CD4-positive, alpha-beta T cell (primary cell): ENCODE measurements at regions not wholly inside any gene's neighbourhood (a gene's known extent, or its start where the extent isn't known, plus 50 kb on each side); places are given as distances from the start of the nearest gene placed in this dataset.

Experiments
- ATAC-seq: fragments of 200-7000 bp; cut with Tn5 transposase; one replicate; pipeline ENCODE4 v1.10.0; 2022; ENCODE audit warnings: mild to moderate bottlenecking; ENCODE audit not compliant: poor library complexity
- CTCF ChIA-PET: fragments of 350-600 bp; sonication (Branson Sonifier 250); formaldehyde crosslinking; loops from one replicate; lab custom pipeline; 2021; ENCODE audit warnings: antibody characterized with exemption, inconsistent platforms; lab: Charles Lee
- POLR2A ChIA-PET: fragments of 350-600 bp; sonication (Branson Sonifier 250); formaldehyde crosslinking; loops from one replicate; lab custom pipeline; 2021; ENCODE audit warnings: antibody characterized with exemption, inconsistent platforms; lab: Charles Lee
- DNase-seq, 14 experiments: peaks; one replicate each; pipeline ENCODE4 v3.0.0-alpha.2; 2013 to 2020; ENCODE audit warnings: mixed read lengths in 2 of 14
- H3K27ac ChIP-seq, 2 donors: one replicate each; pipeline versions ENCODE4 v1.5.1 to v1.7.0; 2013; ENCODE audit warnings: low read length in 2 of 2, low read depth in 1 of 2, mild to moderate bottlenecking in 1 of 2
- H3K27me3 ChIP-seq, 2 experiments: 1 replicate in 1 of 2; 2 replicates in 1 of 2; pipeline versions ENCODE4 v1.6.1 to v1.7.0; 2013; ENCODE audit warnings: low read length in 2 of 2, control low read depth in 1 of 2, mild to moderate bottlenecking in 1 of 2, moderate library complexity in 1 of 2; ENCODE audit not compliant: insufficient read depth in 2 of 2, control insufficient read depth in 1 of 2
- H3K36me3 ChIP-seq: one replicate; pipeline ENCODE4 v1.6.1; 2013; ENCODE audit warnings: low read length, control low read depth; ENCODE audit not compliant: insufficient read depth
- H3K4me1 ChIP-seq: one replicate; pipeline ENCODE4 v1.6.1; 2013; ENCODE audit warnings: low read length, control low read depth; ENCODE audit not compliant: insufficient read depth
- H3K4me3 ChIP-seq: one replicate; pipeline ENCODE4 v1.5.1; 2013; ENCODE audit warnings: mild to moderate bottlenecking, low read length, moderate library complexity
- H3K9me3 ChIP-seq, 2 experiments: 1 replicate in 1 of 2; 2 replicates in 1 of 2; pipeline versions ENCODE4 v1.6.1 to v1.7.0; 2013; ENCODE audit warnings: low read length in 2 of 2, mild to moderate bottlenecking in 2 of 2, control low read depth in 1 of 2, moderate library complexity in 1 of 2; ENCODE audit not compliant: control insufficient read depth in 1 of 2, insufficient read depth in 1 of 2
- H3K27ac Mint-ChIP-seq: one replicate; pipeline ENCODE4 v1.8.0; 2020; ENCODE audit warnings: mixed read lengths
- H3K27me3 Mint-ChIP-seq: one replicate; pipeline ENCODE4 v1.8.0; 2021; ENCODE audit warnings: mixed read lengths
- H3K36me3 Mint-ChIP-seq: one replicate; pipeline ENCODE4 v1.8.0; 2021; ENCODE audit warnings: low read depth, mixed read lengths
- H3K4me1 Mint-ChIP-seq: one replicate; pipeline ENCODE4 v1.8.0; 2021; ENCODE audit warnings: low read depth, mixed read lengths
- H3K4me3 Mint-ChIP-seq: one replicate; pipeline ENCODE4 v1.8.0; 2020; ENCODE audit warnings: mild to moderate bottlenecking, mixed read lengths
- H3K9me3 Mint-ChIP-seq: one replicate; pipeline ENCODE4 v1.8.0; 2020; ENCODE audit warnings: mixed read lengths
- CTCF ChIP-seq: fragments of 200-600 bp; IDR thresholded peaks from one replicate; pipeline ENCODE4 v1.8.0; 2022; ENCODE audit warnings: antibody characterized with exemption, mild to moderate bottlenecking
- intact Hi-C, 2 experiments: fragments of 100-400 bp; cut with DNase I in 1 of 2; cut with micrococcal nuclease in 1 of 2; formaldehyde crosslinking; loops; one replicate each; pipeline versions ENCODE4 v1.15.1 to v1.9.0; 2023 to 2025; cut with DNase I, micrococcal nuclease

- CTCF ChIA-PET: no interaction called here
- H3K27me3 Mint-ChIP-seq: peaks cover 18% of the 10 kb centered on the region
- H3K9me3 ChIP-seq: no peaks in the 10 kb centered on the region
- no peak overlapping the region for H3K27ac Mint-ChIP-seq
- DNase-seq: no peak
- intact Hi-C loops: no loop called here
- no peaks in the 10 kb centered on the region for H3K36me3 ChIP-seq
- H3K4me1 Mint-ChIP-seq: no peaks in the 10 kb centered on the region
- no peak for ATAC-seq
- H3K27me3 ChIP-seq: no peaks in the 10 kb centered on the region
- H3K9me3 Mint-ChIP-seq: no peaks in the 10 kb centered on the region
- H3K4me1 ChIP-seq: no peaks in the 10 kb centered on the region
- H3K36me3 Mint-ChIP-seq: no peaks in the 10 kb centered on the region
- POLR2A ChIA-PET: no interaction called here
- TF ChIP-seq CTCF: no peak
- no peak overlapping the region for H3K4me3 ChIP-seq
- H3K4me3 Mint-ChIP-seq: no peak overlapping the region
- H3K27ac ChIP-seq: no peak overlapping the region
These were observed 123.6 kb upstream of the MMS22L start for GRCh38 chr6:97406633-97407032.

- CTCF ChIA-PET: no interaction called here
- ATAC-seq: no peak
These were observed 128.6 kb upstream of the MMS22L start for GRCh38 chr6:97411610-97412009.

GRCh38 chr6:97412511-97412910 lies 129.5 kb upstream of the MMS22L start:
- intact Hi-C loops: no loop called here
- ChIA-PET POLR2A (no interaction called here), CTCF (no interaction called here)
- no peaks in the 10 kb centered on the region for H3K4me1 ChIP-seq
- ATAC-seq: no peak
- no peaks in the 10 kb centered on the region for H3K27me3 ChIP-seq
- H3K27me3 Mint-ChIP-seq: peaks cover 12% of the 10 kb centered on the region
- H3K27ac ChIP-seq: no peak overlapping the region
- no peak for DNase-seq
- H3K27ac Mint-ChIP-seq: no peak overlapping the region
- no peaks in the 10 kb centered on the region for H3K9me3 ChIP-seq
- H3K9me3 Mint-ChIP-seq: no peaks in the 10 kb centered on the region
- TF ChIP-seq CTCF: no peak
- no peak overlapping the region for H3K4me3 Mint-ChIP-seq
- no peaks in the 10 kb centered on the region for H3K36me3 ChIP-seq
- H3K4me3 ChIP-seq: no peak overlapping the region
- H3K36me3 Mint-ChIP-seq: no peaks in the 10 kb centered on the region
- H3K4me1 Mint-ChIP-seq: no peaks in the 10 kb centered on the region

More at GRCh38 chr6:97411610-97412009, 128.6 kb upstream of the MMS22L start:
- no peak overlapping the region for H3K4me3 Mint-ChIP-seq
- H3K27ac Mint-ChIP-seq: no peak overlapping the region
- Histone ChIP-seq H3K36me3 (no peaks in the 10 kb centered on the region), H3K4me3 (no peak overlapping the region), H3K4me1 (no peaks in the 10 kb centered on the region), H3K9me3 (no peaks in the 10 kb centered on the region), H3K27ac (no peak overlapping the region), H3K27me3 (no peaks in the 10 kb centered on the region)
- H3K9me3 Mint-ChIP-seq: no peaks in the 10 kb centered on the region
- POLR2A ChIA-PET: no interaction called here
- no peak for DNase-seq
- no peaks in the 10 kb centered on the region for H3K4me1 Mint-ChIP-seq
- H3K27me3 Mint-ChIP-seq: peaks cover 12% of the 10 kb centered on the region
- TF ChIP-seq CTCF: no peak
- H3K36me3 Mint-ChIP-seq: no peaks in the 10 kb centered on the region
- intact Hi-C loops: no loop called here
